ENCODE measurements at regions not wholly inside any gene's neighbourhood (a gene's known extent, or its start where the extent isn't known, plus 50 kb on each side); places are given as distances from the start of the nearest gene placed in this dataset.

- no peaks in the 10 kb centered on the region for H3K36me3 ChIP-seq (replicated peaks in 1 of 2)
- TF ChIP-seq CTCF (IDR thresholded peaks at IDR 0.05) (no peak), POLR2A (IDR thresholded peaks at IDR 0.05) (no peak)
- WGBS, 4 donors, result 77 to 88% (median 87%) methylated on average over 1 of the region's 1 CpG
- H3K27ac ChIP-seq, result no peak overlapping the region
- intact Hi-C loops (cut with DNase I), result no loop called here
- H3K4me1 ChIP-seq (replicated peaks in 1 of 2), result no peaks in the 10 kb centered on the region
- H3K27me3 ChIP-seq, result no peaks in the 10 kb centered on the region
- no peak for DNase-seq
- H3K9me3 ChIP-seq (replicated peaks in 1 of 3), result no peaks in the 10 kb centered on the region
- no peak overlapping the region for H3K4me3 ChIP-seq
Observed at GRCh38 chr6:139863346-139863745, 488.9 kb upstream of the CITED2 start.

- no peak for DNase-seq
- H3K36me3 ChIP-seq (replicated peaks in 1 of 2), result no peaks in the 10 kb centered on the region
- no peak overlapping the region for H3K27ac ChIP-seq
- H3K9me3 ChIP-seq (replicated peaks in 1 of 3), result no peaks in the 10 kb centered on the region
- TF ChIP-seq POLR2A (IDR thresholded peaks at IDR 0.05) (no peak), CTCF (IDR thresholded peaks at IDR 0.05) (no peak)
- intact Hi-C loops (cut with DNase I), result no loop called here
- WGBS, 4 donors, result 68 to 79% (median 71%) methylated on average over 2 of the region's 2 CpGs
- no peak overlapping the region for H3K4me3 ChIP-seq
- H3K4me1 ChIP-seq (replicated peaks in 1 of 2), result no peaks in the 10 kb centered on the region
- no peaks in the 10 kb centered on the region for H3K27me3 ChIP-seq
Observed at GRCh38 chr6:139862311-139862710, 487.9 kb upstream of the CITED2 start.

- TF ChIP-seq POLR2A (IDR thresholded peaks at IDR 0.05) (no peak), CTCF (IDR thresholded peaks at IDR 0.05) (no peak)
- whole genome bisulfite sequencing, 4 donors, result 86 to 95% (median 88%) methylated on average over 4 of the region's 4 CpGs
- Histone ChIP-seq H3K9me3 (replicated peaks in 1 of 3) (no peaks in the 10 kb centered on the region), H3K4me3 (no peak overlapping the region), H3K4me1 (replicated peaks in 1 of 2) (peaks cover 0 to 9% of the 10 kb centered on the region in 2 donors), H3K36me3 (replicated peaks in 1 of 2) (no peaks in the 10 kb centered on the region), H3K27me3 (no peaks in the 10 kb centered on the region), H3K27ac (no peak overlapping the region)
- DNase-seq, result no peak
- intact Hi-C loops (cut with DNase I), result no loop called here
Observed at GRCh38 chr6:139860203-139860602, 485.8 kb upstream of the CITED2 start.

- Histone ChIP-seq H3K27me3 (no peaks in the 10 kb centered on the region), H3K4me1 (replicated peaks in 1 of 2) (peaks cover 0 to 9% of the 10 kb centered on the region in 2 donors), H3K9me3 (replicated peaks in 1 of 3) (no peaks in the 10 kb centered on the region), H3K27ac (no peak overlapping the region), H3K4me3 (no peak overlapping the region), H3K36me3 (replicated peaks in 1 of 2) (no peaks in the 10 kb centered on the region)
- intact Hi-C loops (cut with DNase I), result no loop called here
- no peak for DNase-seq
- WGBS, 4 donors, result 79 to 91% (median 84%) methylated on average over 2 of the region's 2 CpGs
- no peak for TF ChIP-seq POLR2A (IDR thresholded peaks at IDR 0.05)
- TF ChIP-seq CTCF (IDR thresholded peaks at IDR 0.05), result no peak
Observed at GRCh38 chr6:139858429-139858828, 484.0 kb upstream of the CITED2 start.
